D721Med (cell line): ENCODE measurements at regions not wholly inside any gene's neighbourhood (a gene's known extent, or its start where the extent isn't known, plus 50 kb on each side); places are given as distances from the start of the nearest gene placed in this dataset.

Source experiments
- DNase-seq: peaks from one replicate; pipeline ENCODE4 v3.0.0; 2011; ENCODE audit warnings: low spot score; ENCODE audit not compliant: insufficient read length
- FAIRE-seq: peaks from 2 replicates; lab custom pipeline; 2011; peaks lifted over from hg19 to GRCh38; lab: Jason Lieb, UNC
- CTCF ChIP-seq: IDR thresholded peaks from 2 replicates; pipeline ENCODE4 v1.5.1; 2012; ENCODE audit warnings: mild to moderate bottlenecking, control low read depth; ENCODE audit not compliant: insufficient read depth; ENCODE audit errors: missing control alignments

- FAIRE-seq = no peak
- TF ChIP-seq CTCF = no peak
- no peak for DNase-seq
Measured at GRCh38 chr6:106918115-106918514, 56.4 kb downstream of the CD24 start.

GRCh38 chr6:106916891-106917290 lies 57.6 kb downstream of the CD24 start:
- no peak for FAIRE-seq
- TF ChIP-seq CTCF = no peak
- no peak for DNase-seq

GRCh38 chr6:106913676-106914280 lies 60.8 kb downstream of the CD24 start:
- FAIRE-seq (no peak), DNase-seq (no peak)

GRCh38 chr6:106913111-106913510 lies 61.4 kb downstream of the CD24 start:
- no peak for DNase-seq
- FAIRE-seq = no peak
- no peak for TF ChIP-seq CTCF

More at GRCh38 chr6:106913676-106914280, 60.8 kb downstream of the CD24 start:
- TF ChIP-seq CTCF = no peak

- TF ChIP-seq CTCF = no peak
- DNase-seq (no peak), FAIRE-seq (no peak)
Measured at GRCh38 chr6:106912091-106912490, 62.4 kb downstream of the CD24 start.

GRCh38 chr6:106910999-106911949 lies 63.3 kb downstream of the CD24 start:
- no peak for FAIRE-seq
- TF ChIP-seq CTCF = no peak
- no peak for DNase-seq
